HCT116 (cell line): ENCODE measurements at regions not wholly inside any gene's neighbourhood (a gene's known extent, or its start where the extent isn't known, plus 50 kb on each side); places are given as distances from the start of the nearest gene placed in this dataset.

Experiments used
- CTCF ChIP-seq, 3 experiments: fragments of 200-600 bp in 1 of 3; sonication (generic) in 1 of 3; IDR thresholded peaks in 2 of 3; conservative IDR thresholded peaks in 1 of 3; 2 replicates each; pipeline ENCODE4 v1.5.1; 2012 to 2017; ENCODE audit warnings: low read depth in 2 of 3, low read length in 2 of 3, antibody characterized with exemption in 1 of 3, borderline replicate concordance in 1 of 3, control low read depth in 1 of 3, mild to moderate bottlenecking in 1 of 3, mixed read lengths in 1 of 3, mixed run types in 1 of 3, moderate library complexity in 1 of 3; ENCODE audit not compliant: insufficient read depth in 1 of 3
- EZH2 ChIP-seq: fragments of 200-600 bp; sonication (generic); IDR thresholded peaks from 2 replicates; pipeline ENCODE4 v1.6.1; 2017; ENCODE audit warnings: antibody characterized with exemption, mixed run types
- POLR2A ChIP-seq: IDR thresholded peaks from 2 replicates; pipeline ENCODE4 v1.7.0; 2011; ENCODE audit warnings: borderline replicate concordance; ENCODE audit not compliant: insufficient read depth, insufficient read length; ENCODE audit errors: extremely low read depth
- SIN3A ChIP-seq: IDR thresholded peaks from 2 replicates; pipeline ENCODE4 v1.6.1; 2012; ENCODE audit warnings: low read depth
- SP1 ChIP-seq: IDR thresholded peaks from 2 replicates; pipeline ENCODE4 v1.6.1; 2012; ENCODE audit warnings: low read depth
- SRF ChIP-seq: IDR thresholded peaks from 2 replicates; pipeline ENCODE4 v1.6.1; 2012; ENCODE audit warnings: low read depth
- YY1 ChIP-seq: IDR thresholded peaks from 2 replicates; pipeline ENCODE4 v1.6.1; 2011; ENCODE audit warnings: low read length, low read depth, moderate library complexity, mild to moderate bottlenecking; ENCODE audit not compliant: insufficient replicate concordance; ENCODE audit errors: extremely low read depth

- TF ChIP-seq CTCF (IDR thresholded peaks at IDR 0.05 in 2 of 3, conservative IDR thresholded peaks at IDR 0.05 in 1 of 3; ENCODE audit: borderline replicate concordance in 1 of 3, insufficient read depth in 1 of 3, low read depth in 2 of 3, low read length in 2 of 3) (no peak), YY1 (no peak), SIN3A (no peak), POLR2A (no peak), SP1 (no peak), EZH2 (no peak), SRF (no peak)
Measured at GRCh38 chr5:125463466-125464092, 717.1 kb upstream of the ZNF608 start.
